ENCODE measurements at regions not wholly inside any gene's neighbourhood (a gene's known extent, or its start where the extent isn't known, plus 50 kb on each side); places are given as distances from the start of the nearest gene placed in this dataset.
A peak's percentile ranks its signal among the peaks of the same experiment; 100 is the strongest.

GRCh38 chr2:67954093-67954748 is 108.6 kb downstream of the C1D start:
- Mint-ChIP-seq H3K36me3 (ENCODE audit: low read depth) (no peaks in the 10 kb centered on the region), H3K4me1 (no peaks in the 10 kb centered on the region)

More at GRCh38 chr2:67954093-67954748, 108.6 kb downstream of the C1D start:
- H3K36me3 ChIP-seq (ENCODE audit: insufficient read depth), result no peaks in the 10 kb centered on the region
- H3F3A ChIP-seq (replicated peaks; ENCODE audit: low read depth), result no peaks in the 10 kb centered on the region
- no peak overlapping the region for H3K27ac ChIP-seq (ENCODE audit: low read depth)
- no peak overlapping the region for H3K4me3 Mint-ChIP-seq
- H3K27me3 Mint-ChIP-seq (ENCODE audit: insufficient read depth, low read depth, poor library complexity), result peaks cover 2% of the 10 kb centered on the region
- no peak overlapping the region for H3K4me2 ChIP-seq
- H3K79me2 ChIP-seq (replicated peaks; ENCODE audit: insufficient read depth), result no peaks in the 10 kb centered on the region
- no peaks in the 10 kb centered on the region for H3K4me1 ChIP-seq (ENCODE audit: insufficient read depth)
- H4K20me1 ChIP-seq (replicated peaks; ENCODE audit: insufficient read depth), result no peaks in the 10 kb centered on the region
- H3K27ac Mint-ChIP-seq, result no peak overlapping the region
- TF ChIP-seq EZH2phosphoT487 (IDR thresholded peaks at IDR 0.05; ENCODE audit: unreplicated experiment) (no peak), NANOG (IDR thresholded peaks at IDR 0.05; ENCODE audit: borderline replicate concordance) (no peak), ZNF114 (CRISPR knock-in tag; IDR thresholded peaks at IDR 0.05) (no peak), JUNB (IDR thresholded peaks at IDR 0.05; ENCODE audit: unreplicated experiment) (no peak), CREB1 (CRISPR knock-in tag; IDR thresholded peaks at IDR 0.05; ENCODE audit: low read depth) (no peak), STAT1 (IDR thresholded peaks at IDR 0.05; ENCODE audit: unreplicated experiment) (no peak), EZH2 (IDR thresholded peaks at IDR 0.05; ENCODE audit: low read depth, unreplicated experiment) (no peak), ETS1 (IDR thresholded peaks at IDR 0.05) (no peak), POLR2AphosphoS5 (IDR thresholded peaks at IDR 0.05; ENCODE audit: low read depth) (no peak), ZNF462 (CRISPR knock-in tag; IDR thresholded peaks at IDR 0.05) (no peak), ZNF331 (CRISPR knock-in tag; IDR thresholded peaks at IDR 0.05; ENCODE audit: low read depth) (no peak)
- TF ChIP-seq, protein P1, sequence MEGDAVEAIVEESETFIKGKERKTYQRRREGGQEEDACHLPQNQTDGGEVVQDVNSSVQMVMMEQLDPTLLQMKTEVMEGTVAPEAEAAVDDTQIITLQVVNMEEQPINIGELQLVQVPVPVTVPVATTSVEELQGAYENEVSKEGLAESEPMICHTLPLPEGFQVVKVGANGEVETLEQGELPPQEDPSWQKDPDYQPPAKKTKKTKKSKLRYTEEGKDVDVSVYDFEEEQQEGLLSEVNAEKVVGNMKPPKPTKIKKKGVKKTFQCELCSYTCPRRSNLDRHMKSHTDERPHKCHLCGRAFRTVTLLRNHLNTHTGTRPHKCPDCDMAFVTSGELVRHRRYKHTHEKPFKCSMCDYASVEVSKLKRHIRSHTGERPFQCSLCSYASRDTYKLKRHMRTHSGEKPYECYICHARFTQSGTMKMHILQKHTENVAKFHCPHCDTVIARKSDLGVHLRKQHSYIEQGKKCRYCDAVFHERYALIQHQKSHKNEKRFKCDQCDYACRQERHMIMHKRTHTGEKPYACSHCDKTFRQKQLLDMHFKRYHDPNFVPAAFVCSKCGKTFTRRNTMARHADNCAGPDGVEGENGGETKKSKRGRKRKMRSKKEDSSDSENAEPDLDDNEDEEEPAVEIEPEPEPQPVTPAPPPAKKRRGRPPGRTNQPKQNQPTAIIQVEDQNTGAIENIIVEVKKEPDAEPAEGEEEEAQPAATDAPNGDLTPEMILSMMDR (conservative IDR thresholded peaks at IDR 0.05; ENCODE audit: low read depth in 2 of 2), result no peak
- TF ChIP-seq, protein P2, sequence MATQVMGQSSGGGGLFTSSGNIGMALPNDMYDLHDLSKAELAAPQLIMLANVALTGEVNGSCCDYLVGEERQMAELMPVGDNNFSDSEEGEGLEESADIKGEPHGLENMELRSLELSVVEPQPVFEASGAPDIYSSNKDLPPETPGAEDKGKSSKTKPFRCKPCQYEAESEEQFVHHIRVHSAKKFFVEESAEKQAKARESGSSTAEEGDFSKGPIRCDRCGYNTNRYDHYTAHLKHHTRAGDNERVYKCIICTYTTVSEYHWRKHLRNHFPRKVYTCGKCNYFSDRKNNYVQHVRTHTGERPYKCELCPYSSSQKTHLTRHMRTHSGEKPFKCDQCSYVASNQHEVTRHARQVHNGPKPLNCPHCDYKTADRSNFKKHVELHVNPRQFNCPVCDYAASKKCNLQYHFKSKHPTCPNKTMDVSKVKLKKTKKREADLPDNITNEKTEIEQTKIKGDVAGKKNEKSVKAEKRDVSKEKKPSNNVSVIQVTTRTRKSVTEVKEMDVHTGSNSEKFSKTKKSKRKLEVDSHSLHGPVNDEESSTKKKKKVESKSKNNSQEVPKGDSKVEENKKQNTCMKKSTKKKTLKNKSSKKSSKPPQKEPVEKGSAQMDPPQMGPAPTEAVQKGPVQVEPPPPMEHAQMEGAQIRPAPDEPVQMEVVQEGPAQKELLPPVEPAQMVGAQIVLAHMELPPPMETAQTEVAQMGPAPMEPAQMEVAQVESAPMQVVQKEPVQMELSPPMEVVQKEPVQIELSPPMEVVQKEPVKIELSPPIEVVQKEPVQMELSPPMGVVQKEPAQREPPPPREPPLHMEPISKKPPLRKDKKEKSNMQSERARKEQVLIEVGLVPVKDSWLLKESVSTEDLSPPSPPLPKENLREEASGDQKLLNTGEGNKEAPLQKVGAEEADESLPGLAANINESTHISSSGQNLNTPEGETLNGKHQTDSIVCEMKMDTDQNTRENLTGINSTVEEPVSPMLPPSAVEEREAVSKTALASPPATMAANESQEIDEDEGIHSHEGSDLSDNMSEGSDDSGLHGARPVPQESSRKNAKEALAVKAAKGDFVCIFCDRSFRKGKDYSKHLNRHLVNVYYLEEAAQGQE (IDR thresholded peaks at IDR 0.05; ENCODE audit: unreplicated experiment), result no peak
- DNase-seq (ENCODE audit: low spot score), result peak; percentile 10
- ATAC-seq, result no peak
- no peak overlapping the region for H3K4me3 ChIP-seq
- no peak overlapping the region for H2AFZ ChIP-seq
- no peaks in the 10 kb centered on the region for H3K27me3 ChIP-seq (ENCODE audit: insufficient read depth)
- no peaks in the 10 kb centered on the region for H3K9me3 Mint-ChIP-seq
- no peaks in the 10 kb centered on the region; the same call in 1 of the 2 replicates for H3K9me2 ChIP-seq (ENCODE audit: insufficient read depth)
